ENCODE measurements at regions not wholly inside any gene's neighbourhood (a gene's known extent, or its start where the extent isn't known, plus 50 kb on each side); places are given as distances from the start of the nearest gene placed in this dataset.

DNA sequence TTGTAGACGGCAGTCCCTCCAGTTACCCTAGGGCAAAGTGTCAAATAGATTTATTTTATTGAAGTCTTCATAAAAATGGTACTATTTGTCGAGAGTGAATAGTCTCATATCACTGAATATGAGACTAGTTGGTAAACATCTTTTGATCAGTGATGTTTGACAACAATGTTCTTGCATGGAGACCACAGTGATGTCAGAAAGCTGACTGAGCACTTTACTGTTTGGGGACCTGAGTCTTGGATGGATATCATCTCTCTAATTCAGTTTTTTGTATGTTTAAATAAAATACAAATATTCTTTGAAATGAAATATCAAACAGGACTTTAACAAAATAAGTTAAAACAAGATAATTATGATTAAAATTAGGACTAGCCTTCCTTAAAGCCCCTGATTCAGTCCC is 1315.4 kb upstream of the NRXN1 start:
- no peak overlapping the region for H2BK15ac ChIP-seq (ENCODE audit: low read length)
- no peak overlapping the region for H3K4ac ChIP-seq (ENCODE audit: low read length)
- H2AFZ ChIP-seq (ENCODE audit: low read length), result no peak overlapping the region
- H2AK5ac ChIP-seq (ENCODE audit: low read depth, low read length), result no peak overlapping the region
- H3K9ac ChIP-seq (ENCODE audit: low read depth, low read length, poor library complexity), result no peak overlapping the region
- no peak overlapping the region for H4K91ac ChIP-seq (ENCODE audit: low read depth, low read length, poor library complexity)
- no peaks in the 10 kb centered on the region for H3K36me3 ChIP-seq (replicated peaks in 1 of 2; ENCODE audit: control insufficient read depth in 2 of 2, insufficient read depth in 2 of 2, low read length in 2 of 2)
- H3K9me3 ChIP-seq (replicated peaks in 1 of 2; ENCODE audit: control insufficient read depth in 2 of 2, insufficient read depth in 1 of 2, low read depth in 1 of 2, low read length in 2 of 2), result no peaks in the 10 kb centered on the region
- no peak overlapping the region for H2BK5ac ChIP-seq (ENCODE audit: low read length)
- H3K18ac ChIP-seq (ENCODE audit: low read length), result no peak overlapping the region
- no peak for DNase-seq (ENCODE audit: low spot score)
- H3K23ac ChIP-seq (ENCODE audit: low read depth, low read length, poor library complexity), result no peak overlapping the region
- no peaks in the 10 kb centered on the region for H3K79me1 ChIP-seq (ENCODE audit: low read depth, low read length)
- H2BK120ac ChIP-seq (ENCODE audit: low read depth, low read length), result no peak overlapping the region
- no peak overlapping the region for H2BK12ac ChIP-seq (ENCODE audit: low read length)
- no CpG with 5 or more reads among the region's 2 CpGs for WGBS, 2 donors (ENCODE audit: extremely low coverage in 2 of 2, insufficient read length in 2 of 2, insufficient replicate concordance in 1 of 2)
- no peak overlapping the region for H3K4me3 ChIP-seq (ENCODE audit: low read length in 2 of 2)
- peaks cover 0 to 4% of the 10 kb centered on the region in 2 donors for H3K4me1 ChIP-seq (ENCODE audit: control insufficient read depth in 2 of 2, insufficient read depth in 1 of 2, low read depth in 1 of 2, low read length in 2 of 2)
- H3K14ac ChIP-seq (ENCODE audit: low read length), result no peak overlapping the region
- no peak overlapping the region for H3K27ac ChIP-seq (replicated peaks; ENCODE audit: low read length)
- H3K27me3 ChIP-seq (ENCODE audit: control insufficient read depth in 3 of 3, insufficient read depth in 3 of 3, low read depth in 1 of 3, low read length in 3 of 3), result no peaks in the 10 kb centered on the region
- H4K8ac ChIP-seq (ENCODE audit: low read depth, low read length), result no peak overlapping the region
- H3K4me2 ChIP-seq (ENCODE audit: insufficient read depth, low read length, poor library complexity, severe bottlenecking), result no peak overlapping the region

DNA sequence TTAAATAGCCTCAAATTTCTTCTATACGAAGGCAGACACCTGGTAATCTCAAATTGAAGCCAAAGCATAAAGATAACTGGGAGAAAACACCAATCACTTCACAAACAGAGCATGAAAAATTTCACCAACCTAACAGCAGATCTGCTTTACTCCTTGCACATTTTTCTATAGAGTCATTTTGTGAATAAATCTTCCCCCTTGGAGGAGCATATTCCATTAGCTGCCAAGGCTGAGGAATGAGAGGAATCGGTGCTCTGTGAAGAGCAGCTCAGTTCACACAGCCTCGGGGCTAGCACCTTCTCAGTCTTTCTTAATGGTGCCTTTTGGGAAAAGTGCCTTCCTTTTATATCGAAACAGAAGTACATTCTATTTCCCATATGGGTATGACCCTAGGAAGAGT is 1313.7 kb upstream of the NRXN1 start:
- no peak for DNase-seq (ENCODE audit: low spot score)
- H3K4me1 ChIP-seq (ENCODE audit: control insufficient read depth in 2 of 2, insufficient read depth in 1 of 2, low read depth in 1 of 2, low read length in 2 of 2), result peaks cover 0 to 4% of the 10 kb centered on the region in 2 donors
- no peak overlapping the region for H2BK15ac ChIP-seq (ENCODE audit: low read length)
- no peaks in the 10 kb centered on the region for H3K36me3 ChIP-seq (replicated peaks in 1 of 2; ENCODE audit: control insufficient read depth in 2 of 2, insufficient read depth in 2 of 2, low read length in 2 of 2)
- H3K4me2 ChIP-seq (ENCODE audit: insufficient read depth, low read length, poor library complexity, severe bottlenecking), result no peak overlapping the region
- H2AK5ac ChIP-seq (ENCODE audit: low read depth, low read length), result no peak overlapping the region
- H3K9me3 ChIP-seq (replicated peaks in 1 of 2; ENCODE audit: control insufficient read depth in 2 of 2, insufficient read depth in 1 of 2, low read depth in 1 of 2, low read length in 2 of 2), result no peaks in the 10 kb centered on the region
- no peak overlapping the region for H2AFZ ChIP-seq (ENCODE audit: low read length)
- no peak overlapping the region for H3K4me3 ChIP-seq (ENCODE audit: low read length in 2 of 2)
- H2BK5ac ChIP-seq (ENCODE audit: low read length), result no peak overlapping the region
- H4K91ac ChIP-seq (ENCODE audit: low read depth, low read length, poor library complexity), result no peak overlapping the region
- H3K9ac ChIP-seq (ENCODE audit: low read depth, low read length, poor library complexity), result no peak overlapping the region
- H4K8ac ChIP-seq (ENCODE audit: low read depth, low read length), result no peak overlapping the region
- no peaks in the 10 kb centered on the region for H3K27me3 ChIP-seq (ENCODE audit: control insufficient read depth in 3 of 3, insufficient read depth in 3 of 3, low read depth in 1 of 3, low read length in 3 of 3)
- H3K79me1 ChIP-seq (ENCODE audit: low read depth, low read length), result no peaks in the 10 kb centered on the region
- no peak overlapping the region for H3K14ac ChIP-seq (ENCODE audit: low read length)
- H2BK12ac ChIP-seq (ENCODE audit: low read length), result no peak overlapping the region
- H2BK120ac ChIP-seq (ENCODE audit: low read depth, low read length), result no peak overlapping the region
- WGBS, 2 donors (ENCODE audit: extremely low coverage in 2 of 2, insufficient read length in 2 of 2, insufficient replicate concordance in 1 of 2), result no CpG with 5 or more reads among the region's 4 CpGs
- no peak overlapping the region for H3K18ac ChIP-seq (ENCODE audit: low read length)
- no peak overlapping the region for H3K23ac ChIP-seq (ENCODE audit: low read depth, low read length, poor library complexity)
- no peak overlapping the region for H3K27ac ChIP-seq (replicated peaks; ENCODE audit: low read length)
- no peak overlapping the region for H3K4ac ChIP-seq (ENCODE audit: low read length)

DNA sequence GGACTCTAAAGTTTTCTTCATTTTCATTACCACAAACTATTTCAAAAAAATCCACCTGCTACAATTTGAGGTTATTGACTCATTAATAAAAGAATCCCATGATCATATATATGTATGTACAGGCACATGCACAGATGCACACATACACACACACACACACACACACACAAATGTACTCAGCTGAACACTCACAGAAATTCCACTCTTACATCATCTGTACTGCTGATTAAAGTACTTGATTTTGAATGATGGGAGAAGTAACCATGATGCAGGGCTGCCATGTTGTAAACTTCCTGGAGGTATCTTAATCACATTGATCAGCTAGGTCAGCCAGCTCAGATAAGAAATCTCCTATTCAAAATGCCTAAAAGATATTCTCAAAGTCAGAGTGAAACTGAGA is 1313.2 kb upstream of the NRXN1 start:
- no peak for DNase-seq (ENCODE audit: low spot score)
- Histone ChIP-seq H3K23ac (ENCODE audit: low read depth, low read length, poor library complexity) (no peak overlapping the region), H3K36me3 (replicated peaks in 1 of 2; ENCODE audit: control insufficient read depth in 2 of 2, insufficient read depth in 2 of 2, low read length in 2 of 2) (no peaks in the 10 kb centered on the region), H3K79me1 (ENCODE audit: low read depth, low read length) (no peaks in the 10 kb centered on the region), H3K14ac (ENCODE audit: low read length) (no peak overlapping the region), H4K91ac (ENCODE audit: low read depth, low read length, poor library complexity) (no peak overlapping the region), H3K27ac (replicated peaks; ENCODE audit: low read length) (no peak overlapping the region), H4K8ac (ENCODE audit: low read depth, low read length) (no peak overlapping the region), H3K4ac (ENCODE audit: low read length) (no peak overlapping the region), H3K27me3 (ENCODE audit: control insufficient read depth in 3 of 3, insufficient read depth in 3 of 3, low read depth in 1 of 3, low read length in 3 of 3) (no peaks in the 10 kb centered on the region), H3K4me3 (ENCODE audit: low read length in 2 of 2) (no peak overlapping the region), H2BK12ac (ENCODE audit: low read length) (no peak overlapping the region), H3K4me1 (ENCODE audit: control insufficient read depth in 2 of 2, insufficient read depth in 1 of 2, low read depth in 1 of 2, low read length in 2 of 2) (peaks cover 0 to 5% of the 10 kb centered on the region in 2 donors), H2BK5ac (ENCODE audit: low read length) (no peak overlapping the region), H3K18ac (ENCODE audit: low read length) (no peak overlapping the region), H2BK15ac (ENCODE audit: low read length) (no peak overlapping the region), H2AK5ac (ENCODE audit: low read depth, low read length) (no peak overlapping the region), H3K9me3 (replicated peaks in 1 of 2; ENCODE audit: control insufficient read depth in 2 of 2, insufficient read depth in 1 of 2, low read depth in 1 of 2, low read length in 2 of 2) (no peaks in the 10 kb centered on the region), H2AFZ (ENCODE audit: low read length) (no peak overlapping the region), H2BK120ac (ENCODE audit: low read depth, low read length) (no peak overlapping the region), H3K9ac (ENCODE audit: low read depth, low read length, poor library complexity) (no peak overlapping the region), H3K4me2 (ENCODE audit: insufficient read depth, low read length, poor library complexity, severe bottlenecking) (no peak overlapping the region)

DNA sequence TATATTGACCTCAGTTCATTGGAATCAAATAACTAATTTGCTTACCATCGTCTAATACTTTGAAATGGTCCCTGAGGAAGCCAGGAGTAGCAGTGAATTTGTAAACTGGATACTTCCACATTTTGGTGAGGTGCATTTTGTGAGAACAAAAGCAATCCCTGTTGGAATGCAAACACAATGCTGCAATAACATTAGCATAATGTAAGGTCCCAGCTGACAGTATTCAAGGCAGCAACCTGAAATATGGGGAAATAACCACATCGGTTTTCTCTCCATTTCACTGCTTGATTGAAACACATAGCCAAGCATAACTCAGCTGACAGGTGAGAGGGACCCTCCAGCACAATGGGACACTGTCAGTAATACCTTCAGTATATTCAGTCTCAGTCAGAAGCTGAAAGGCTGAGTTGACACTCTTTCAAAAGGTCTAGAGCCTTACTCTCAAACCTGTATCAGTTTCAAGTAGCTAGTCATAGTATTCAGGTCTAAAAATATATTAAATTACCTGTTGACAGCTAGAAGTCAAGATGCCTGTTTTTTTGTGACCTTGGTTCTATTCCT is 1311.9 kb upstream of the NRXN1 start:
- WGBS, 2 donors (ENCODE audit: extremely low coverage in 2 of 2, insufficient read length in 2 of 2, insufficient replicate concordance in 1 of 2), result no CpG with 5 or more reads among the region's 2 CpGs
- DNase-seq (ENCODE audit: low spot score), result no peak
- peaks cover 0 to 6% of the 10 kb centered on the region in 2 donors for H3K4me1 ChIP-seq (ENCODE audit: control insufficient read depth in 2 of 2, insufficient read depth in 1 of 2, low read depth in 1 of 2, low read length in 2 of 2)

More for the DNA sequence above, 1311.9 kb upstream of the NRXN1 start:
- Histone ChIP-seq H2BK120ac (ENCODE audit: low read depth, low read length) (no peak overlapping the region), H3K9ac (ENCODE audit: low read depth, low read length, poor library complexity) (no peak overlapping the region), H4K91ac (ENCODE audit: low read depth, low read length, poor library complexity) (no peak overlapping the region), H3K9me3 (replicated peaks in 1 of 2; ENCODE audit: control insufficient read depth in 2 of 2, insufficient read depth in 1 of 2, low read depth in 1 of 2, low read length in 2 of 2) (no peaks in the 10 kb centered on the region), H3K18ac (ENCODE audit: low read length) (no peak overlapping the region), H3K4ac (ENCODE audit: low read length) (no peak overlapping the region), H3K14ac (ENCODE audit: low read length) (no peak overlapping the region), H2AFZ (ENCODE audit: low read length) (no peak overlapping the region), H2AK5ac (ENCODE audit: low read depth, low read length) (no peak overlapping the region), H2BK5ac (ENCODE audit: low read length) (no peak overlapping the region), H3K27ac (replicated peaks; ENCODE audit: low read length) (no peak overlapping the region), H2BK12ac (ENCODE audit: low read length) (no peak overlapping the region), H3K4me3 (ENCODE audit: low read length in 2 of 2) (no peak overlapping the region), H3K23ac (ENCODE audit: low read depth, low read length, poor library complexity) (no peak overlapping the region), H3K4me2 (ENCODE audit: insufficient read depth, low read length, poor library complexity, severe bottlenecking) (no peak overlapping the region), H3K36me3 (replicated peaks in 1 of 2; ENCODE audit: control insufficient read depth in 2 of 2, insufficient read depth in 2 of 2, low read length in 2 of 2) (no peaks in the 10 kb centered on the region), H4K8ac (ENCODE audit: low read depth, low read length) (no peak overlapping the region), H3K79me1 (ENCODE audit: low read depth, low read length) (no peaks in the 10 kb centered on the region), H2BK15ac (ENCODE audit: low read length) (no peak overlapping the region), H3K27me3 (ENCODE audit: control insufficient read depth in 3 of 3, insufficient read depth in 3 of 3, low read depth in 1 of 3, low read length in 3 of 3) (no peaks in the 10 kb centered on the region)

All from neuronal stem cell (in vitro differentiated cells).